Gastrocnemius medialis (tissue), 4 donors: ENCODE measurements at regions not wholly inside any gene's neighbourhood (a gene's known extent, or its start where the extent isn't known, plus 50 kb on each side); places are given as distances from the start of the nearest gene placed in this dataset.

Experiments used
- CTCF ChIP-seq, 5 experiments: fragments of 450-650 bp in 3 of 5; fragments of 200-600 bp in 2 of 5; sonication (generic) in 2 of 5; IDR thresholded peaks in 4 of 5; conservative IDR thresholded peaks in 1 of 5; 1 replicate in 4 of 5; 2 replicates in 1 of 5; pipeline ENCODE4 v1.5.1; 2016 to 2019; ENCODE audit warnings: antibody characterized with exemption in 5 of 5, mild to moderate bottlenecking in 3 of 5, moderate library complexity in 3 of 5
- POLR2A ChIP-seq, 2 donors: fragments of 450-650 bp; IDR thresholded peaks; one replicate each; pipeline ENCODE4 v1.6.1; 2017; ENCODE audit warnings: antibody characterized with exemption in 2 of 2, mild to moderate bottlenecking in 2 of 2, moderate library complexity in 2 of 2

GRCh38 chr13:73974051-73974450 is 160.2 kb downstream of the KLF12 start:
- TF ChIP-seq POLR2A (IDR thresholded peaks at IDR 0.05) (no peak), CTCF (IDR thresholded peaks at IDR 0.05 in 4 of 5, conservative IDR thresholded peaks at IDR 0.05 in 1 of 5) (no peak)
